Hepatocyte (in vitro differentiated cells): ENCODE measurements at regions not wholly inside any gene's neighbourhood (a gene's known extent, or its start where the extent isn't known, plus 50 kb on each side); places are given as distances from the start of the nearest gene placed in this dataset.

ENCODE experiments used
- DNase-seq: peaks from one replicate; pipeline ENCODE4 v3.0.0-alpha.2; 2016; ENCODE audit warnings: low spot score
- H2AFZ ChIP-seq: fragments of 200-600 bp; sonication (generic); 2 replicates; pipeline ENCODE4 v1.6.0; 2016; ENCODE audit warnings: antibody characterized with exemption, mild to moderate bottlenecking
- H3K27ac ChIP-seq: fragments of 200-600 bp; sonication (generic); 2 replicates; pipeline ENCODE4 v1.5.1; 2016; ENCODE audit warnings: mild to moderate bottlenecking
- H3K27me3 ChIP-seq: fragments of 200-600 bp; sonication (generic); 2 replicates; pipeline ENCODE4 v1.6.1; 2016
- H3K36me3 ChIP-seq: fragments of 200-600 bp; sonication (generic); replicated peaks from 2 replicates; pipeline ENCODE4 v1.5.1; 2016; ENCODE audit warnings: low read depth; ENCODE audit not compliant: insufficient read depth
- H3K4me1 ChIP-seq: fragments of 200-600 bp; sonication (generic); 2 replicates; pipeline ENCODE4 v1.5.1; 2016; ENCODE audit warnings: mild to moderate bottlenecking, moderate library complexity; ENCODE audit not compliant: insufficient read depth
- H3K4me2 ChIP-seq: fragments of 200-600 bp; sonication (generic); 2 replicates; pipeline ENCODE4 v1.6.0; 2016
- H3K4me3 ChIP-seq: fragments of 200-600 bp; sonication (generic); 2 replicates; pipeline ENCODE4 v1.5.1; 2016; ENCODE audit warnings: mild to moderate bottlenecking
- H3K79me2 ChIP-seq: fragments of 200-600 bp; sonication (generic); 2 replicates; pipeline ENCODE4 v1.6.0; 2017; ENCODE audit warnings: mild to moderate bottlenecking
- H3K9me2 ChIP-seq: fragments of 200-600 bp; sonication (generic); replicated peaks from 2 replicates; pipeline ENCODE4 v1.6.0; 2017; ENCODE audit warnings: mild to moderate bottlenecking; ENCODE audit not compliant: insufficient read depth
- H3K9me3 ChIP-seq: fragments of 200-600 bp; sonication (generic); 2 replicates; pipeline ENCODE4 v1.5.1; 2016; ENCODE audit warnings: low read depth, mild to moderate bottlenecking
- H4K20me1 ChIP-seq: fragments of 200-600 bp; sonication (generic); 2 replicates; pipeline ENCODE4 v1.6.0; 2016; ENCODE audit warnings: mild to moderate bottlenecking; ENCODE audit not compliant: insufficient read depth, poor library complexity, severe bottlenecking
- CTCF ChIP-seq: fragments of 200-600 bp; sonication (generic); IDR thresholded peaks from 2 replicates; pipeline ENCODE4 v1.5.1; 2016; ENCODE audit warnings: antibody characterized with exemption, mild to moderate bottlenecking; ENCODE audit not compliant: poor library complexity
- EZH2 ChIP-seq: fragments of 200-600 bp; sonication (generic); IDR thresholded peaks from 2 replicates; pipeline ENCODE4 v1.6.1; 2016; ENCODE audit warnings: antibody characterized with exemption, mild to moderate bottlenecking, borderline replicate concordance
- EZH2phosphoT487 ChIP-seq: fragments of 200-600 bp; sonication (generic); IDR thresholded peaks from one replicate; pipeline ENCODE4 v1.6.1; 2018; ENCODE audit warnings: antibody characterized with exemption, mild to moderate bottlenecking, low read depth, moderate library complexity; ENCODE audit not compliant: unreplicated experiment, severe bottlenecking
- WGBS: methylation state at CpG from one replicate; pipeline ENCODE4 v1.1.6; 2016; ENCODE audit warnings: low lambda C conversion rate; ENCODE audit errors: missing lambda C conversion rate; 5-methylcytosine and 5-hydroxymethylcytosine counted together

GRCh38 chr2:145702305-145702704 lies 1182.4 kb upstream of the ZEB2 start:
- TF ChIP-seq EZH2phosphoT487: no peak
- TF ChIP-seq EZH2: no peak
- TF ChIP-seq CTCF: no peak
- no peaks in the 10 kb centered on the region for H3K9me3 ChIP-seq
- H3K36me3 ChIP-seq: no peaks in the 10 kb centered on the region
- H2AFZ ChIP-seq: no peak overlapping the region
- no peaks in the 10 kb centered on the region for H3K9me2 ChIP-seq
- H3K4me2 ChIP-seq: no peak overlapping the region
- H3K27ac ChIP-seq: no peak overlapping the region
- H4K20me1 ChIP-seq: no peaks in the 10 kb centered on the region
- DNase-seq: no peak
- H3K79me2 ChIP-seq: no peaks in the 10 kb centered on the region
- no peaks in the 10 kb centered on the region for H3K27me3 ChIP-seq
- H3K4me1 ChIP-seq: no peaks in the 10 kb centered on the region
- H3K4me3 ChIP-seq: no peak overlapping the region
- WGBS: 79% methylated on average over 1 of the region's 1 CpG

DNA sequence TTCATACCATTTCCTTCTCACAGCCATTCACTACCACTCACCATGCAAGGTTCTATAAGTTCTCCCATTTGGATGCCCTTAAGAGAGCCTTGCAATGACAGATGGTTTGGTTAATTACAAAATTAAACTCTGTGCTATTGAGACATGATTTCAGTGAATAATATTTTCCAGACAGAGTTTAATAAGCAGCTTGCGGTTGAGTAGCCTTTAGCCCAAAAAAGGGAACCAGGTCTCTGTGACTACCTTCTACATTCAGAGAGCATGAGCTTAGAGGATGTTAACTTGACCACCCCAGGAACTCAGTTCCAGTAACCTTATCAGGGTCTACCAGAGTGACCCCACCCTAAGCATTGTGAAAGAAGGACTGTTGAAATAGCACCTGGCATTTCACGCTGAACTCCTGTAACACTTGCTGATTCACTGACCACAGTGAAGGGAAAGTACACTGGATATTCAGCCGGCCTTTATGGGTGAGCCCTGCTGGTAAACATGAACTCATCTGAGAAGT lies 1173.1 kb upstream of the ZEB2 start:
- no peaks in the 10 kb centered on the region for H3K9me3 ChIP-seq
- 52% methylated on average over 3 of the region's 3 CpGs for WGBS
- H3K9me2 ChIP-seq: no peaks in the 10 kb centered on the region
- H3K27ac ChIP-seq: peak overlapping the region; percentile 8
- H3K79me2 ChIP-seq: no peaks in the 10 kb centered on the region
- no peak overlapping the region for H3K4me2 ChIP-seq
- no peak overlapping the region for H3K4me3 ChIP-seq
- DNase-seq: peak; percentile 52
- no peaks in the 10 kb centered on the region for H3K27me3 ChIP-seq
- no peaks in the 10 kb centered on the region for H3K36me3 ChIP-seq
- no peak overlapping the region for H2AFZ ChIP-seq
- no peaks in the 10 kb centered on the region for H3K4me1 ChIP-seq
- H4K20me1 ChIP-seq: no peaks in the 10 kb centered on the region
- no peak for TF ChIP-seq EZH2phosphoT487
- no peak for TF ChIP-seq EZH2
- TF ChIP-seq CTCF: no peak

DNA sequence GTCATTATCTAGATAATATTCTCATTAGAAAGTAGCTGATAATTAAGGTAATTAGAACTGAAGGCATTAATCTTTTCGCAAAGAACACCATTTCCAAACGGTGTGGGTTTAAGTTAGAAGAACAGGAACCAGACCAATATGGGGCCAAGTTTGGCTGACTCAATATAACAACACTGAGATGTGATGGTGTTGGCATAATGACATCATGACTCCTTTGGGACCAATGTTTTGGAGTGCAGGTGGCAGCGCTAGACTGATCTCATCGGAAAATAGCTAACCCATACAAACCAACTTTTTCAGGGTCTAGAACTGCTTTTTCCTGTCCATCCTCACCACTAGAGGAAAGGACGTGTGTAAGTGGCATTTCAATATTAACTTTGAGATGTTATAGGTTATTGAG lies 1171.7 kb upstream of the ZEB2 start:
- DNase-seq: no peak
- Histone ChIP-seq H3K36me3 (no peaks in the 10 kb centered on the region), H3K9me2 (no peaks in the 10 kb centered on the region), H3K79me2 (no peaks in the 10 kb centered on the region), H3K27ac (no peak overlapping the region), H4K20me1 (no peaks in the 10 kb centered on the region), H3K4me2 (no peak overlapping the region), H3K4me1 (no peaks in the 10 kb centered on the region), H2AFZ (no peak overlapping the region), H3K9me3 (no peaks in the 10 kb centered on the region), H3K27me3 (no peaks in the 10 kb centered on the region), H3K4me3 (no peak overlapping the region)
- 96% methylated on average over 5 of the region's 5 CpGs for WGBS
- no peak for TF ChIP-seq CTCF
- no peak for TF ChIP-seq EZH2
- no peak for TF ChIP-seq EZH2phosphoT487
